ENCODE measurements at regions not wholly inside any gene's neighbourhood (a gene's known extent, or its start where the extent isn't known, plus 50 kb on each side); places are given as distances from the start of the nearest gene placed in this dataset.

- no peak for TF ChIP-seq SUZ12 (IDR thresholded peaks at IDR 0.05; ENCODE audit: extremely low read depth, insufficient read depth, insufficient read length)
- no peak for TF ChIP-seq ZNF274 (IDR thresholded peaks at IDR 0.05; ENCODE audit: low read depth, low read length)
Observed at GRCh38 chr7:21327422-21328409, 100.2 kb upstream of the SP4 start.
